NB4 (cell line): ENCODE measurements at regions not wholly inside any gene's neighbourhood (a gene's known extent, or its start where the extent isn't known, plus 50 kb on each side); places are given as distances from the start of the nearest gene placed in this dataset.
A peak's percentile ranks its signal among the peaks of the same experiment; 100 is the strongest.

Source experiments
- DNase-seq: peaks from one replicate; pipeline ENCODE4 v3.0.0; 2010; ENCODE audit warnings: low read depth
- H3K4me3 ChIP-seq: one replicate; pipeline ENCODE4 v1.5.1; 2011; ENCODE audit warnings: mild to moderate bottlenecking, low read depth, low read length, moderate library complexity
- MYC ChIP-seq: IDR thresholded peaks from 2 replicates; pipeline ENCODE4 v1.6.1; 2011; ENCODE audit warnings: low read depth, low read length
- POLR2A ChIP-seq: IDR thresholded peaks from 2 replicates; pipeline ENCODE4 v1.6.1; 2011; ENCODE audit warnings: mild to moderate bottlenecking; ENCODE audit not compliant: insufficient read length; ENCODE audit errors: extremely low read depth
- TF ChIP-seq, protein P1 (sequence below): IDR thresholded peaks from 2 replicates; pipeline ENCODE4 v1.6.1; 2011; ENCODE audit warnings: low read depth, low read length
- TF ChIP-seq, protein P2 (sequence below): IDR thresholded peaks from one replicate; pipeline ENCODE4 v1.5.1; 2012; ENCODE audit warnings: low read depth, low read length

GRCh38 chr10:57303566-57303965, 942.5 kb upstream of the ZWINT start:
- no peak overlapping the region for H3K4me3 ChIP-seq
- TF ChIP-seq, protein P1, sequence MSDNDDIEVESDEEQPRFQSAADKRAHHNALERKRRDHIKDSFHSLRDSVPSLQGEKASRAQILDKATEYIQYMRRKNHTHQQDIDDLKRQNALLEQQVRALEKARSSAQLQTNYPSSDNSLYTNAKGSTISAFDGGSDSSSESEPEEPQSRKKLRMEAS: no peak
- TF ChIP-seq, protein P2, sequence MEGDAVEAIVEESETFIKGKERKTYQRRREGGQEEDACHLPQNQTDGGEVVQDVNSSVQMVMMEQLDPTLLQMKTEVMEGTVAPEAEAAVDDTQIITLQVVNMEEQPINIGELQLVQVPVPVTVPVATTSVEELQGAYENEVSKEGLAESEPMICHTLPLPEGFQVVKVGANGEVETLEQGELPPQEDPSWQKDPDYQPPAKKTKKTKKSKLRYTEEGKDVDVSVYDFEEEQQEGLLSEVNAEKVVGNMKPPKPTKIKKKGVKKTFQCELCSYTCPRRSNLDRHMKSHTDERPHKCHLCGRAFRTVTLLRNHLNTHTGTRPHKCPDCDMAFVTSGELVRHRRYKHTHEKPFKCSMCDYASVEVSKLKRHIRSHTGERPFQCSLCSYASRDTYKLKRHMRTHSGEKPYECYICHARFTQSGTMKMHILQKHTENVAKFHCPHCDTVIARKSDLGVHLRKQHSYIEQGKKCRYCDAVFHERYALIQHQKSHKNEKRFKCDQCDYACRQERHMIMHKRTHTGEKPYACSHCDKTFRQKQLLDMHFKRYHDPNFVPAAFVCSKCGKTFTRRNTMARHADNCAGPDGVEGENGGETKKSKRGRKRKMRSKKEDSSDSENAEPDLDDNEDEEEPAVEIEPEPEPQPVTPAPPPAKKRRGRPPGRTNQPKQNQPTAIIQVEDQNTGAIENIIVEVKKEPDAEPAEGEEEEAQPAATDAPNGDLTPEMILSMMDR: no peak
- no peak for TF ChIP-seq MYC
- TF ChIP-seq POLR2A: no peak
- peak; percentile 4 for DNase-seq

- no peak for TF ChIP-seq POLR2A
- TF ChIP-seq MYC: no peak
- TF ChIP-seq, protein P1: no peak
- TF ChIP-seq, protein P2: no peak
- no peak overlapping the region for H3K4me3 ChIP-seq
- DNase-seq: no peak
Measured at GRCh38 chr10:57300718-57301117, 939.7 kb upstream of the ZWINT start.

GRCh38 chr10:57294698-57295097, 933.6 kb upstream of the ZWINT start:
- TF ChIP-seq, protein P2: no peak
- TF ChIP-seq, protein P1: no peak
- TF ChIP-seq POLR2A: no peak
- TF ChIP-seq MYC: no peak
- no peak overlapping the region for H3K4me3 ChIP-seq
- no peak for DNase-seq

DNA sequence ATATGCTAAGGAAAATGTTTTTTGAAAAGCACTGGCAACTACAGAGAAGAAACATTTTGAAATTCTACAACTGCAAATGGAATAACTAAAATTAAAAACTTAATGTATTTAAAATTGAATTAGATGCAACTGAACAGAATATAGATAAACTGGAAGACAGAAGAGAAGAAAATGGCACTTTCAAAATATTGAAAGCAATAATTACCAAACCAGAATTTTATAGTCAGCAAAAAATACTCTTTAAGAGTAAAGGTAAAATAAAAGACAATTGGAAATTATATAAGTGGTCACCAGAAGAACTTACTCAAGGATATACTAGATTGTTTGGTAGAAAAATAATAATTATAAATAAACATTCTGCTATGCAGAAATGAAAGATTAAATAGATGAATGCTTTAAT, 927.7 kb upstream of the ZWINT start:
- no peak overlapping the region for H3K4me3 ChIP-seq
- DNase-seq: no peak
- TF ChIP-seq, protein P2: no peak
- no peak for TF ChIP-seq MYC
- TF ChIP-seq, protein P1: no peak

- DNase-seq: no peak
- TF ChIP-seq POLR2A (no peak), MYC (no peak)
- TF ChIP-seq, protein P2: no peak
- TF ChIP-seq, protein P1: no peak
- H3K4me3 ChIP-seq: no peak overlapping the region
Measured at GRCh38 chr10:57262892-57263291, 901.8 kb upstream of the ZWINT start.

GRCh38 chr10:57260175-57260574, 899.1 kb upstream of the ZWINT start:
- TF ChIP-seq, protein P2: no peak
- TF ChIP-seq POLR2A: no peak
- TF ChIP-seq MYC: no peak
- TF ChIP-seq, protein P1: no peak
- no peak for DNase-seq
- H3K4me3 ChIP-seq: no peak overlapping the region
